H1 (cell line): ENCODE measurements at regions not wholly inside any gene's neighbourhood (a gene's known extent, or its start where the extent isn't known, plus 50 kb on each side); places are given as distances from the start of the nearest gene placed in this dataset.

ENCODE experiments used
- CTCF ChIA-PET: fragments of 300-600 bp; sonication (Branson Sonifier 250); formaldehyde crosslinking; loops from one replicate; lab custom pipeline; 2021; ENCODE audit not compliant: partially characterized antibody; lab: Charles Lee
- POLR2A ChIA-PET: fragments of 300-600 bp; sonication (Branson Sonifier 250); formaldehyde crosslinking; loops from one replicate; lab custom pipeline; 2021; ENCODE audit warnings: inconsistent platforms; ENCODE audit not compliant: partially characterized antibody; lab: Charles Lee
- DNase-seq, 2 experiments: peaks; one replicate each; pipeline versions ENCODE4 v3.0.0 to v3.0.0-alpha.2; 2010 to 2022; ENCODE audit warnings: low spot score in 2 of 2, low read depth in 1 of 2, mixed read lengths in 1 of 2
- FAIRE-seq: peaks from 2 replicates; lab custom pipeline; 2011; peaks lifted over from hg19 to GRCh38; lab: Jason Lieb, UNC
- H2AFZ ChIP-seq: 2 replicates; pipeline ENCODE4 v1.8.1; 2012; ENCODE audit warnings: low read length, inconsistent platforms
- H2AK5ac ChIP-seq: 2 replicates; pipeline ENCODE4 v1.6.1; 2013; ENCODE audit warnings: low read depth, low read length
- H2BK120ac ChIP-seq: replicated peaks from 2 replicates; pipeline ENCODE3; 2013; ENCODE audit warnings: low read depth, low read length, inconsistent platforms
- H2BK12ac ChIP-seq: 2 replicates; pipeline ENCODE4 v1.6.1; 2013; ENCODE audit warnings: low read depth, low read length
- H2BK15ac ChIP-seq: 2 replicates; pipeline ENCODE4 v1.6.1; 2013; ENCODE audit warnings: low read length
- H2BK20ac ChIP-seq: 2 replicates; pipeline ENCODE4 v1.6.1; 2013; ENCODE audit warnings: low read length
- H2BK5ac ChIP-seq: 2 replicates; pipeline ENCODE4 v1.6.1; 2013; ENCODE audit warnings: low read depth, low read length
- H3K14ac ChIP-seq: 2 replicates; pipeline ENCODE4 v1.6.1; 2013; ENCODE audit warnings: inconsistent platforms; ENCODE audit not compliant: insufficient read length
- H3K18ac ChIP-seq: 2 replicates; pipeline ENCODE4 v1.6.1; 2013; ENCODE audit warnings: low read length; ENCODE audit errors: extremely low read depth
- H3K23ac ChIP-seq: 2 replicates; pipeline ENCODE4 v1.6.1; 2013; ENCODE audit warnings: inconsistent platforms; ENCODE audit not compliant: insufficient read length
- H3K23me2 ChIP-seq: 2 replicates; pipeline ENCODE4 v1.6.1; 2013; ENCODE audit warnings: low read depth, low read length
- H3K27ac ChIP-seq: 2 replicates; pipeline ENCODE4 v1.6.1; 2011; ENCODE audit warnings: low read depth, low read length, inconsistent platforms
- H3K27me3 ChIP-seq, 4 experiments: replicated peaks in 1 of 4; 1 replicate in 1 of 4; 2 replicates in 3 of 4; pipeline versions ENCODE4 v1.6.1 to v1.8.1; 2011 to 2013; ENCODE audit warnings: low read length in 3 of 4, mild to moderate bottlenecking in 3 of 4, inconsistent platforms in 2 of 4, mixed read lengths in 2 of 4, moderate library complexity in 1 of 4; ENCODE audit not compliant: control insufficient read depth in 3 of 4, insufficient read depth in 3 of 4; ENCODE audit errors: extremely low read depth in 1 of 4
- H3K36me3 ChIP-seq, 4 experiments: 2 replicates each; pipeline versions ENCODE4 v1.6.1 to v1.8.1; 2011 to 2013; ENCODE audit warnings: mild to moderate bottlenecking in 4 of 4, low read length in 3 of 4, moderate library complexity in 2 of 4, control low read depth in 1 of 4, inconsistent platforms in 1 of 4; ENCODE audit not compliant: insufficient read depth in 4 of 4, control insufficient read depth in 2 of 4
- H3K4ac ChIP-seq: replicated peaks from 2 replicates; pipeline ENCODE3; 2013; ENCODE audit warnings: low read length, low read depth, mixed read lengths, inconsistent platforms; ENCODE audit not compliant: insufficient read length
- H3K4me1 ChIP-seq, 4 experiments: replicated peaks in 1 of 4; 1 replicate in 1 of 4; 2 replicates in 3 of 4; pipeline versions ENCODE4 v1.6.1 to v1.8.1; 2011 to 2013; ENCODE audit warnings: low read length in 3 of 4, inconsistent platforms in 2 of 4, mixed read lengths in 1 of 4; ENCODE audit not compliant: insufficient read depth in 4 of 4, control insufficient read depth in 3 of 4
- H3K4me2 ChIP-seq, 2 experiments: 2 replicates each; pipeline versions ENCODE4 v1.6.1 to v1.8.1; 2011 to 2013; ENCODE audit warnings: low read depth in 2 of 2, low read length in 2 of 2, control low read depth in 1 of 2, inconsistent platforms in 1 of 2, mild to moderate bottlenecking in 1 of 2; ENCODE audit not compliant: insufficient read depth in 1 of 2
- H3K4me3 ChIP-seq, 4 experiments: fragments of 200-600, 300-600 bp in 1 of 4; sonication (generic), shearing (Covaris generic), sonication (Bioruptor Twin) in 1 of 4; 2 replicates each; pipeline versions ENCODE4 v1.5.1 to v1.8.1; 2011 to 2016; ENCODE audit warnings: low read length in 4 of 4, low read depth in 3 of 4, control low read depth in 2 of 4, inconsistent platforms in 2 of 4, mild to moderate bottlenecking in 2 of 4, mixed read lengths in 1 of 4, moderate library complexity in 1 of 4; ENCODE audit not compliant: insufficient read depth in 2 of 4; ENCODE audit errors: extremely low read depth in 1 of 4
- H3K56ac ChIP-seq: replicated peaks from 2 replicates; pipeline ENCODE3; 2013; ENCODE audit warnings: low read depth, mild to moderate bottlenecking, mixed read lengths, low read length, inconsistent platforms; ENCODE audit not compliant: insufficient read length
- H3K79me1 ChIP-seq: 2 replicates; pipeline ENCODE4 v1.6.1; 2013; ENCODE audit warnings: low read depth, low read length, control low read depth
- H3K79me2 ChIP-seq, 2 experiments: 2 replicates each; pipeline versions ENCODE4 v1.6.1 to v1.8.1; 2012 to 2013; ENCODE audit warnings: low read length in 2 of 2, mild to moderate bottlenecking in 2 of 2, inconsistent platforms in 1 of 2; ENCODE audit not compliant: insufficient read depth in 2 of 2, control insufficient read depth in 1 of 2
- H3K9ac ChIP-seq, 4 experiments: replicated peaks in 1 of 4; 1 replicate in 1 of 4; 2 replicates in 3 of 4; pipeline versions ENCODE4 v1.6.1 to v1.8.1; 2011 to 2013; ENCODE audit warnings: low read depth in 3 of 4, low read length in 3 of 4, control low read depth in 2 of 4, mild to moderate bottlenecking in 2 of 4, moderate library complexity in 2 of 4, inconsistent platforms in 1 of 4; ENCODE audit errors: extremely low read depth in 1 of 4
- H3K9me3 ChIP-seq, 2 experiments: 2 replicates each; pipeline versions ENCODE4 v1.6.1 to v1.8.1; 2012 to 2013; ENCODE audit warnings: mild to moderate bottlenecking in 2 of 2, moderate library complexity in 2 of 2, control low read depth in 1 of 2, inconsistent platforms in 1 of 2, low read depth in 1 of 2, low read length in 1 of 2, mixed read lengths in 1 of 2; ENCODE audit not compliant: insufficient read depth in 2 of 2
- H4K20me1 ChIP-seq, 2 experiments: replicated peaks in 1 of 2; 2 replicates each; pipeline versions ENCODE3 to v1.8.1; 2011 to 2013; ENCODE audit warnings: inconsistent platforms in 2 of 2, low read length in 2 of 2, mild to moderate bottlenecking in 1 of 2; ENCODE audit not compliant: insufficient read depth in 2 of 2, control insufficient read depth in 1 of 2
- H4K5ac ChIP-seq: 2 replicates; pipeline ENCODE4 v1.6.1; 2013; ENCODE audit warnings: low read length, low read depth, mixed read lengths, inconsistent platforms; ENCODE audit not compliant: insufficient read length
- H4K8ac ChIP-seq: 2 replicates; pipeline ENCODE4 v1.8.0; 2013; ENCODE audit warnings: mild to moderate bottlenecking, moderate library complexity, low read length, inconsistent platforms; ENCODE audit not compliant: insufficient read depth; ENCODE audit errors: extremely low read depth
- H4K91ac ChIP-seq: replicated peaks from 2 replicates; pipeline ENCODE3; 2013; ENCODE audit warnings: low read length, mixed read lengths, inconsistent platforms; ENCODE audit not compliant: insufficient read length
- ASH2L ChIP-seq: fragments of 200-600, 300-600 bp; sonication (generic); IDR thresholded peaks from one replicate; pipeline ENCODE4 v1.7.1; 2017; ENCODE audit warnings: low read length
- CBX8 ChIP-seq: fragments of 300-800, 300-1000 bp; sonication (generic); IDR thresholded peaks from 2 replicates; pipeline ENCODE4 v1.7.1; 2016; ENCODE audit warnings: low read depth, low read length, borderline replicate concordance
- CHD1 ChIP-seq: IDR thresholded peaks from 2 replicates; pipeline ENCODE4 v1.6.1; 2012; ENCODE audit warnings: low read depth, low read length, improper control_type of control experiment
- FOSL1 ChIP-seq: IDR thresholded peaks from 2 replicates; pipeline ENCODE4 v1.6.1; 2011; ENCODE audit warnings: mild to moderate bottlenecking, low read depth, low read length, moderate library complexity; ENCODE audit not compliant: insufficient read depth
- JUND ChIP-seq: IDR thresholded peaks from 2 replicates; pipeline ENCODE4 v1.6.1; 2011; ENCODE audit warnings: mild to moderate bottlenecking, improper control_type of control experiment, low read length
- MAX ChIP-seq: IDR thresholded peaks from 2 replicates; pipeline ENCODE4 v1.6.1; 2012; ENCODE audit warnings: inconsistent platforms
- PHF8 ChIP-seq: fragments of 200-600 bp; sonication (generic); conservative IDR thresholded peaks from 2 replicates; pipeline ENCODE4 v1.7.1; 2012; ENCODE audit warnings: low read depth, mild to moderate bottlenecking, inconsistent platforms, low read length, moderate library complexity
- POU5F1 ChIP-seq: IDR thresholded peaks from 2 replicates; pipeline ENCODE4 v1.6.1; 2011; ENCODE audit warnings: low read depth, mild to moderate bottlenecking, low read length, moderate library complexity
- RAD21 ChIP-seq, 2 experiments: IDR thresholded peaks in 1 of 2; conservative IDR thresholded peaks in 1 of 2; 2 replicates each; pipeline ENCODE4 v1.6.1; 2011; ENCODE audit warnings: low read depth in 2 of 2, low read length in 2 of 2, improper control_type of control experiment in 1 of 2, inconsistent platforms in 1 of 2, mild to moderate bottlenecking in 1 of 2, moderate library complexity in 1 of 2
- SIRT6 ChIP-seq: IDR thresholded peaks from one replicate; pipeline ENCODE4 v1.7.1; 2012; ENCODE audit warnings: low read length, inconsistent platforms
- SIX5 ChIP-seq: IDR thresholded peaks from 2 replicates; pipeline ENCODE4 v1.6.1; 2011; ENCODE audit warnings: mild to moderate bottlenecking, low read depth, low read length
- SRF ChIP-seq: IDR thresholded peaks from 2 replicates; pipeline ENCODE4 v1.6.1; 2011; ENCODE audit warnings: mild to moderate bottlenecking, low read depth, low read length, moderate library complexity
- TBP ChIP-seq: IDR thresholded peaks from 2 replicates; pipeline ENCODE4 v1.6.1; 2011; ENCODE audit warnings: low read depth, low read length, improper control_type of control experiment
- YY1 ChIP-seq: IDR thresholded peaks from 2 replicates; pipeline ENCODE4 v1.6.1; 2011; ENCODE audit warnings: low read depth, mild to moderate bottlenecking, low read length
- WGBS, 2 experiments: shearing (Covaris generic) in 1 of 2; methylation state at CpG; one replicate each; pipeline versions ENCODE4 v1.1.6 to v1.1.7; 2013 to 2015; ENCODE audit warnings: low lambda C conversion rate in 2 of 2, mixed read lengths in 2 of 2, inconsistent platforms in 1 of 2, low coverage in 1 of 2, missing lambda C conversion rate in 1 of 2; ENCODE audit not compliant: insufficient replicate concordance in 2 of 2, insufficient coverage in 1 of 2, insufficient read length in 1 of 2; ENCODE audit errors: extremely low coverage in 1 of 2, missing lambda C conversion rate in 1 of 2; 5-methylcytosine and 5-hydroxymethylcytosine counted together

- DNase-seq: no peak
- Histone ChIP-seq H3K36me3 (no peaks in the 10 kb centered on the region), H3K56ac (no peak overlapping the region), H2BK120ac (no peak overlapping the region), H3K4ac (no peak overlapping the region), H2BK5ac (no peak overlapping the region), H3K4me3 (no peak overlapping the region), H3K79me2 (no peaks in the 10 kb centered on the region; a peak in 1 of 4 replicates), H3K9me3 (no peaks in the 10 kb centered on the region), H2BK20ac (no peak overlapping the region), H3K4me1 (peaks cover 6 to 15% (median 11%) of the 10 kb centered on the region in 4 experiments), H4K8ac (no peak overlapping the region), H3K79me1 (peaks cover 14% of the 10 kb centered on the region), H3K23ac (no peak overlapping the region), H4K91ac (no peak overlapping the region), H4K5ac (no peak overlapping the region), H3K18ac (no peak overlapping the region), H4K20me1 (no peaks in the 10 kb centered on the region), H2BK15ac (no peak overlapping the region), H3K27me3 (no peaks in the 10 kb centered on the region), H3K23me2 (no peaks in the 10 kb centered on the region), H3K14ac (no peak overlapping the region), H3K9ac (no peak overlapping the region), H3K27ac (no peak overlapping the region), H3K4me2 (no peak overlapping the region), H2AFZ (no peak overlapping the region), H2AK5ac (no peak overlapping the region), H2BK12ac (no peak overlapping the region)
- ChIA-PET POLR2A (interaction anchor here (1.5 kb wide), 1 partner anchor 19 kb away, joined by 4 read pairs; no protein-coding TSS in a partner anchor), CTCF (interaction anchor here (1.1 kb wide), 1 partner anchor 21 kb away, joined by 3 read pairs; no protein-coding TSS in a partner anchor)
- no peak for TF ChIP-seq CHD1
- TF ChIP-seq SIX5: no peak
- no peak for TF ChIP-seq YY1
- TF ChIP-seq POU5F1: no peak
- no peak for TF ChIP-seq FOSL1
- no peak for TF ChIP-seq CBX8
- TF ChIP-seq SIRT6: no peak
- no peak for TF ChIP-seq PHF8
- no peak for TF ChIP-seq ASH2L
- no peak for TF ChIP-seq TBP
- no peak for TF ChIP-seq SRF
- TF ChIP-seq JUND: no peak
- TF ChIP-seq RAD21 (IDR thresholded peaks at IDR 0.05 in 1 of 2, conservative IDR thresholded peaks at IDR 0.05 in 1 of 2; ENCODE audit: low read depth in 2 of 2, low read length in 2 of 2): no peak
- no peak for TF ChIP-seq MAX
- FAIRE-seq: no peak
- 86% methylated on average over 12 of the region's 12 CpGs; no CpG with 5 or more reads in 1 of the 2 experiments for whole genome bisulfite sequencing, 2 experiments
These were observed 328.6 kb upstream of the JARID2 start for GRCh38 chr6:14917109-14917910.
